GM23248 (cell line): ENCODE measurements at regions not wholly inside any gene's neighbourhood (a gene's known extent, or its start where the extent isn't known, plus 50 kb on each side); places are given as distances from the start of the nearest gene placed in this dataset.

ENCODE experiments used
- EZH2 ChIP-seq: fragments of 200-600 bp; sonication (generic); IDR thresholded peaks from 2 replicates; pipeline ENCODE4 v1.6.1; 2018; ENCODE audit warnings: antibody characterized with exemption, mild to moderate bottlenecking; ENCODE audit not compliant: insufficient read depth, poor library complexity, severe bottlenecking
- EZH2phosphoT487 ChIP-seq: fragments of 200-600 bp; sonication (generic); IDR thresholded peaks from 2 replicates; pipeline ENCODE4 v1.6.1; 2018; ENCODE audit warnings: antibody characterized with exemption, moderate library complexity, mild to moderate bottlenecking, low read depth; ENCODE audit not compliant: insufficient read depth

DNA sequence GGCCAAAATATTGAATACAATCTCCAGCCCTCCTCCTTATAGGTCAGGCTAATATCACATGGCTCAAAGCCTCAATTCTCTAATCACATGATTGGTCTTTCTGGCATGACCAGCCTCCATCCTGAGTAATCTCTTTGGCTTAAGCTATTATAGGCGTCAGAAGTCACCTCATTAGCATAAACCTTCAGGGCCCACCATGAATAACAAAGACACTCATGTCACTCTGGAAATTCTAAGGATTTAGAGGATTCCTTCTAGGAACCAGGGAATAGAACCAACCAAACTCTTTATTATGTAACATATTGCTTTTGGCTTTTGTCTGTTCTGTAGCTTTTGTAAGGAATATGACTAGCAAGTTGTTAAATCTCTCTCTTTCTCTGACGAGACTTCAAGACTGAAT, 109.2 kb upstream of the IGFBP7 start:
- TF ChIP-seq EZH2phosphoT487 (no peak), EZH2 (no peak)
